ENCODE measurements at regions not wholly inside any gene's neighbourhood (a gene's known extent, or its start where the extent isn't known, plus 50 kb on each side); places are given as distances from the start of the nearest gene placed in this dataset. TPM values are rescaled to one million over a fixed set of nuclear protein-coding genes. Genes with fewer than 3 reads are reported as not detected.

- H3K4ac ChIP-seq (ENCODE audit: low read depth in 1 of 2, low read length in 2 of 2), result no peak overlapping the region
- H3K27ac ChIP-seq (ENCODE audit: low read length, poor library complexity, severe bottlenecking), result no peak overlapping the region
- no peak overlapping the region for H2AFZ ChIP-seq (ENCODE audit: low read depth, low read length)
- no peak overlapping the region for H3K14ac ChIP-seq (ENCODE audit: low read length in 2 of 2)
- no peak overlapping the region for H2BK5ac ChIP-seq (ENCODE audit: low read depth, low read length, poor library complexity, severe bottlenecking)
- H3K4me1 ChIP-seq (ENCODE audit: control insufficient read depth, insufficient read depth, low read depth, low read length), result no peaks in the 10 kb centered on the region
- H3K27me3 ChIP-seq (ENCODE audit: control insufficient read depth in 1 of 2, insufficient read depth in 1 of 2, low read length in 2 of 2), result peaks cover 0 to 32% of the 10 kb centered on the region in 2 experiments
- DNase-seq, result no peak
- H3K4me3 ChIP-seq (ENCODE audit: insufficient read depth in 1 of 2, low read depth in 1 of 2, low read length in 2 of 2), result no peak overlapping the region
- H2BK12ac ChIP-seq (ENCODE audit: low read length in 2 of 2), result no peak overlapping the region
- H3K9ac ChIP-seq (ENCODE audit: low read length), result no peak overlapping the region
- H4K8ac ChIP-seq (ENCODE audit: low read length), result no peak overlapping the region
- H3K4me2 ChIP-seq (ENCODE audit: low read length, poor library complexity, severe bottlenecking), result no peak overlapping the region
- H3K9me3 ChIP-seq (ENCODE audit: control insufficient read depth, low read length), result no peaks in the 10 kb centered on the region
- WGBS, result 84% methylated on average over 8 of the region's 8 CpGs
- no peaks in the 10 kb centered on the region for H3K79me1 ChIP-seq (replicated peaks; ENCODE audit: low read length, poor library complexity, severe bottlenecking)
- H3K18ac ChIP-seq (ENCODE audit: low read depth in 1 of 2, low read length in 2 of 2), result no peak overlapping the region
- H3K36me3 ChIP-seq (ENCODE audit: control insufficient read depth in 1 of 2, insufficient read depth in 2 of 2, low read depth in 1 of 2, low read length in 2 of 2), result no peaks in the 10 kb centered on the region
- no peak overlapping the region for H4K91ac ChIP-seq (ENCODE audit: low read length)
- no peak overlapping the region for H2BK120ac ChIP-seq (ENCODE audit: low read depth, low read length)
- H3K23ac ChIP-seq (ENCODE audit: low read length in 2 of 2), result no peak overlapping the region
- H2BK15ac ChIP-seq (ENCODE audit: low read depth, poor library complexity, severe bottlenecking), result no peak overlapping the region
- no peak overlapping the region for H2AK5ac ChIP-seq (ENCODE audit: low read length, severe bottlenecking)
Measured at GRCh38 chrX:39996536-39996935, 101.2 kb downstream of the BCOR start.

- no peak overlapping the region for H4K91ac ChIP-seq (ENCODE audit: low read length)
- H3K9me3 ChIP-seq (ENCODE audit: control insufficient read depth, low read length), result no peaks in the 10 kb centered on the region
- no peak for DNase-seq
- H3K79me1 ChIP-seq (replicated peaks; ENCODE audit: low read length, poor library complexity, severe bottlenecking), result no peaks in the 10 kb centered on the region
- no peak overlapping the region for H2AFZ ChIP-seq (ENCODE audit: low read depth, low read length)
- H3K36me3 ChIP-seq (ENCODE audit: control insufficient read depth in 1 of 2, insufficient read depth in 2 of 2, low read depth in 1 of 2, low read length in 2 of 2), result no peaks in the 10 kb centered on the region
- H3K4me2 ChIP-seq (ENCODE audit: low read length, poor library complexity, severe bottlenecking), result no peak overlapping the region
- 94% methylated on average over 3 of the region's 6 CpGs for WGBS
- no peak overlapping the region for H3K9ac ChIP-seq (ENCODE audit: low read length)
- no peak overlapping the region for H3K14ac ChIP-seq (ENCODE audit: low read length in 2 of 2)
- no peak overlapping the region for H2AK5ac ChIP-seq (ENCODE audit: low read length, severe bottlenecking)
- H3K27me3 ChIP-seq (ENCODE audit: control insufficient read depth in 1 of 2, insufficient read depth in 1 of 2, low read length in 2 of 2), result peaks cover 0 to 46% of the 10 kb centered on the region in 2 experiments
- H3K18ac ChIP-seq (ENCODE audit: low read depth in 1 of 2, low read length in 2 of 2), result no peak overlapping the region
- no peak overlapping the region for H2BK5ac ChIP-seq (ENCODE audit: low read depth, low read length, poor library complexity, severe bottlenecking)
- H3K23ac ChIP-seq (ENCODE audit: low read length in 2 of 2), result no peak overlapping the region
- H2BK120ac ChIP-seq (ENCODE audit: low read depth, low read length), result no peak overlapping the region
- H3K4me1 ChIP-seq (ENCODE audit: control insufficient read depth, insufficient read depth, low read depth, low read length), result no peaks in the 10 kb centered on the region
- no peak overlapping the region for H2BK15ac ChIP-seq (ENCODE audit: low read depth, poor library complexity, severe bottlenecking)
- H3K27ac ChIP-seq (ENCODE audit: low read length, poor library complexity, severe bottlenecking), result no peak overlapping the region
- no peak overlapping the region for H3K4ac ChIP-seq (ENCODE audit: low read depth in 1 of 2, low read length in 2 of 2)
- H2BK12ac ChIP-seq (ENCODE audit: low read length in 2 of 2), result no peak overlapping the region
- H3K4me3 ChIP-seq (ENCODE audit: insufficient read depth in 1 of 2, low read depth in 1 of 2, low read length in 2 of 2), result no peak overlapping the region
- H4K8ac ChIP-seq (ENCODE audit: low read length), result no peak overlapping the region
Measured at GRCh38 chrX:39998636-39999406, 98.9 kb downstream of the BCOR start.

Small RNA genes lying in the stretch of these regions (small RNA-seq; reads per million reads assigned to genes)
- gene MIR1587 (ENCODE audit: low read depth) (not detected), gene MIR3937 (ENCODE audit: low read depth) (not detected), gene RN7SL732P (ENCODE audit: low read depth) (not detected), gene RNU6-591P (ENCODE audit: low read depth) (not detected)
